Lower lobe of right lung (tissue), 2 donors: ENCODE measurements at regions not wholly inside any gene's neighbourhood (a gene's known extent, or its start where the extent isn't known, plus 50 kb on each side); places are given as distances from the start of the nearest gene placed in this dataset.

Experiments used
- ATAC-seq, 2 donors: fragments of 200-7000 bp; cut with Tn5 transposase; one replicate each; pipeline ENCODE4 v1.9.1; 2020 to 2022; ENCODE audit warnings: mild to moderate bottlenecking in 2 of 2, moderate library complexity in 2 of 2
- DNase-seq: peaks from one replicate; pipeline ENCODE4 v3.0.0-alpha.2; 2020
- H3K27ac ChIP-seq: fragments of 200-600 bp; one replicate; pipeline ENCODE4 v1.8.0; 2022
- H3K27me3 ChIP-seq: fragments of 200-600 bp; one replicate; pipeline ENCODE4 v1.8.0; 2022; ENCODE audit warnings: low read depth
- H3K36me3 ChIP-seq: fragments of 200-600 bp; one replicate; pipeline ENCODE4 v1.8.0; 2022; ENCODE audit warnings: mild to moderate bottlenecking
- H3K4me1 ChIP-seq: fragments of 200-600 bp; one replicate; pipeline ENCODE4 v1.8.0; 2022
- H3K4me3 ChIP-seq: fragments of 200-600 bp; one replicate; pipeline ENCODE4 v1.8.0; 2022; ENCODE audit warnings: mild to moderate bottlenecking
- H3K9me3 ChIP-seq: fragments of 200-600 bp; one replicate; pipeline ENCODE4 v1.8.0; 2022
- CTCF ChIP-seq: fragments of 200-600 bp; IDR thresholded peaks from one replicate; pipeline ENCODE4 v1.8.0; 2022; ENCODE audit warnings: antibody characterized with exemption, mild to moderate bottlenecking
- intact Hi-C: fragments of 100-400 bp; cut with DNase I; formaldehyde crosslinking; loops from one replicate; pipeline ENCODE4 v1.11.0; 2022
- donor health status: DM: no; HTN: yes; CAD: no; lungs with severe emphysema.

- no peak for TF ChIP-seq CTCF
- peaks cover 14% of the 10 kb centered on the region for H3K4me1 ChIP-seq
- ATAC-seq, result peak in 1 of 2 donors; percentile 24
- no peaks in the 10 kb centered on the region for H3K9me3 ChIP-seq
- no peaks in the 10 kb centered on the region for H3K27me3 ChIP-seq
- DNase-seq, result no peak
- H3K4me3 ChIP-seq, result no peak overlapping the region
- no peaks in the 10 kb centered on the region for H3K36me3 ChIP-seq
- intact Hi-C loops, result no loop called here
- H3K27ac ChIP-seq, result no peak overlapping the region
These were observed 385.2 kb downstream of the TNS1 start for GRCh38 chr2:217617616-217618022.

DNA sequence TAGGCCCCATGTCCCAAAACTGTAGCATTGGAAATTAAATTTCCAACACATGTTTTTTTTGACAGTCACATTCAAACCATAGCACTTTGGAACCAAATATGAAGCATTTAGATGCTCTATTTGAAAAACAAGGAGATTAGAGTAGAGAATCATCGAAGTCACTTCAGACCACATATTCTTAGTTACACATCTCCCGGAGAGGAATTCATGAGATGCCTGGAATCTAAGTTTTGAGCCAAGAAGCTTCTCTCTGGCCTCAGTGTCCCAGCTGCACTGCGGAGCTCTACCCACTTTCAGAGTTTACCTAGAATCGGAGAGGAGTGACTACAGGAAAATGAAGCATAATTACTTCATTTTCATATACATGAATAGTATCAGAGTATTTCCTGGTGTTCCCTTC lies 385.9 kb downstream of the TNS1 start:
- TF ChIP-seq CTCF, result no peak
- Histone ChIP-seq H3K27me3 (no peaks in the 10 kb centered on the region), H3K36me3 (no peaks in the 10 kb centered on the region), H3K4me1 (peaks cover 9% of the 10 kb centered on the region), H3K9me3 (no peaks in the 10 kb centered on the region), H3K4me3 (no peak overlapping the region), H3K27ac (no peak overlapping the region)
- no peak for DNase-seq
- no peak for ATAC-seq
- intact Hi-C loops, result no loop called here

DNA sequence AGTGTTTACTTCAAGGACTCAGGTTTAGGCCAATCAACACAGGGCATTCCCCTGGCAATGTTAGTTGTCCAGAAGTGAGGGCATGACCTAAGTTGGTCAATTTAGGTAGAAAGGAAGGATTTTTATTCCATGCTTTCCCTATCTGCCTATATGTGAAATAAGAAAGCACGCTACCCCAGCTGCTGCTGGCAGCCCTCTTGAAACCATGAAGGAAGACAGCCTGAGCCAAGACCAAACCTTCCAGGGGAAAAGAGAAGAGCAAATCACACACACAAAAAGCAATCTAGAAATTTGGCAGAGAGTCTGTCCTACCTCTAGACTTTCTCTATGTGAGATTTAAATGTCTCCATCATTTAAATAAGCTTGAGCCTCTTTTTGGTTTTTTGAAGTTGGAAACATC lies 387.6 kb downstream of the TNS1 start:
- DNase-seq (no peak), ATAC-seq (no peak)
- H3K27ac ChIP-seq, result no peak overlapping the region
- intact Hi-C loops, result no loop called here
- TF ChIP-seq CTCF, result no peak
- H3K27me3 ChIP-seq, result no peaks in the 10 kb centered on the region
- H3K4me3 ChIP-seq, result no peak overlapping the region
- no peaks in the 10 kb centered on the region for H3K9me3 ChIP-seq
- no peaks in the 10 kb centered on the region for H3K36me3 ChIP-seq
- H3K4me1 ChIP-seq, result no peaks in the 10 kb centered on the region

- no peak for ATAC-seq
- Histone ChIP-seq H3K36me3 (no peaks in the 10 kb centered on the region), H3K4me3 (no peak overlapping the region), H3K4me1 (no peaks in the 10 kb centered on the region), H3K27ac (no peak overlapping the region), H3K27me3 (no peaks in the 10 kb centered on the region), H3K9me3 (no peaks in the 10 kb centered on the region)
- intact Hi-C loops, result no loop called here
- no peak for DNase-seq
- TF ChIP-seq CTCF, result no peak
These were observed 388.3 kb downstream of the TNS1 start for GRCh38 chr2:217614498-217614897.

DNA sequence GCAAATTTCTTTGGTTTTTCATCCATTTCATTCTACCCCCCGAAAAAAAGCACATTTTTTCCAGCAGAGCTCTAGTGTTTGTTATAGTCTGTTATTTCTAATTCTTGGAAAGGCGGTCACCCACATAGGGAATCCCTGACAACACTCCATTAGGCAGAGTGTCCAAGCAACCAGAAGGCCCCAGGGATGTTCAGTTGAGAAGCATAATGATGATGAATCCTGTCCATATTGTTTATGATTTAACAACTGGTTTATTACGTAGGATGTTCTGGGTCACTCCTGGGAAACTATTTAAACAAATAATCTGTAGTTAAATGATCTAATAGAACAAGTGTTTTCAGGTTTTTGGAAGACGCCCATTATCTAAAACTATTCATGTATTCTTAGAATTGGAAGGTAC lies 388.7 kb downstream of the TNS1 start:
- no peaks in the 10 kb centered on the region for H3K27me3 ChIP-seq
- no peaks in the 10 kb centered on the region for H3K4me1 ChIP-seq
- DNase-seq (no peak), ATAC-seq (no peak)
- no peak overlapping the region for H3K4me3 ChIP-seq
- H3K36me3 ChIP-seq, result no peaks in the 10 kb centered on the region
- no peak for TF ChIP-seq CTCF
- intact Hi-C loops, result no loop called here
- no peak overlapping the region for H3K27ac ChIP-seq
- H3K9me3 ChIP-seq, result no peaks in the 10 kb centered on the region

- no peak for TF ChIP-seq CTCF
- ATAC-seq (no peak), DNase-seq (no peak)
- Histone ChIP-seq H3K27me3 (no peaks in the 10 kb centered on the region), H3K9me3 (no peaks in the 10 kb centered on the region), H3K27ac (no peak overlapping the region), H3K4me1 (no peaks in the 10 kb centered on the region), H3K36me3 (no peaks in the 10 kb centered on the region), H3K4me3 (no peak overlapping the region)
- intact Hi-C loops, result no loop called here
These were observed 389.9 kb downstream of the TNS1 start for GRCh38 chr2:217612920-217613319.
